K562 (cell line): ENCODE measurements at regions not wholly inside any gene's neighbourhood (a gene's known extent, or its start where the extent isn't known, plus 50 kb on each side); places are given as distances from the start of the nearest gene placed in this dataset.

Source experiments
- ATAC-seq: fragments of 200-7000 bp; cut with Tn5 transposase; 3 replicates; pipeline ENCODE4 v1.9.1; 2020; ENCODE audit warnings: moderate library complexity
- BruUV-seq: library from RNA; stranded (reverse); fragments of 400-500 nt; replicated peaks from 2 replicates; lab custom pipeline; 2021; lab: Mats Ljungman, UMichigan
- CTCF ChIA-PET: fragments of 300-600 bp; formaldehyde crosslinking; extraction: SDS; loops from one replicate; lab custom pipeline; 2021; ENCODE audit warnings: low intra/inter-chr PET ratio; lab: Yijun Ruan, JAX
- POLR2A ChIA-PET: fragments of 300-600, 350-650 bp; sonication (Branson Sonifier 250); formaldehyde crosslinking; extraction: SDS; loops from one replicate; lab custom pipeline; 2021; ENCODE audit warnings: antibody characterized with exemption, inconsistent platforms; lab: Yijun Ruan, JAX
- DNase-seq, 4 experiments: peaks; one replicate each; pipeline versions ENCODE4 v3.0.0 to v3.0.0-alpha.2; 2011 to 2018; ENCODE audit warnings: low spot score in 3 of 4, mixed read lengths in 3 of 4; ENCODE audit errors: extremely low read depth in 1 of 4
- FAIRE-seq: peaks from 2 replicates; lab custom pipeline; 2011; peaks lifted over from hg19 to GRCh38; lab: Jason Lieb, UNC
- H2AFZ ChIP-seq: 2 replicates; pipeline ENCODE4 v1.6.0; 2011; ENCODE audit warnings: low read depth, low read length, control low read depth, inconsistent platforms
- H3K27ac ChIP-seq: fragments of 200-600 bp; 3 replicates; pipeline ENCODE4 v1.8.0; 2011; ENCODE audit warnings: low read depth, mild to moderate bottlenecking, control low read depth, inconsistent platforms, low read length, moderate library complexity, mixed read lengths; ENCODE audit errors: extremely low read depth
- H3K27me3 ChIP-seq, 2 experiments: fragments of 300-600 bp in 1 of 2; 2 replicates in 1 of 2; 3 replicates in 1 of 2; pipeline versions ENCODE4 v1.6.0 to v1.8.0; 2011; ENCODE audit warnings: inconsistent platforms in 2 of 2, low read length in 2 of 2, mild to moderate bottlenecking in 1 of 2, mixed read lengths in 1 of 2, moderate library complexity in 1 of 2; ENCODE audit not compliant: control insufficient read depth in 2 of 2, insufficient read depth in 2 of 2
- H3K36me3 ChIP-seq: fragments of 300-600 bp; 3 replicates; pipeline ENCODE4 v1.8.0; 2011; ENCODE audit warnings: mild to moderate bottlenecking, low read length, inconsistent platforms; ENCODE audit not compliant: control insufficient read depth, insufficient read depth
- H3K4me1 ChIP-seq, 2 experiments: fragments of 200-600 bp in 1 of 2; replicated peaks in 1 of 2; 2 replicates in 1 of 2; 3 replicates in 1 of 2; pipeline versions ENCODE4 v1.5.1 to v1.8.0; 2011; ENCODE audit warnings: inconsistent platforms in 2 of 2, low read length in 2 of 2, mild to moderate bottlenecking in 1 of 2, mixed read lengths in 1 of 2, moderate library complexity in 1 of 2; ENCODE audit not compliant: control insufficient read depth in 2 of 2, insufficient read depth in 2 of 2
- H3K4me2 ChIP-seq: 2 replicates; pipeline ENCODE4 v1.6.1; 2011; ENCODE audit warnings: low read length, control low read depth, inconsistent platforms, mixed read lengths; ENCODE audit not compliant: insufficient read depth
- H3K4me3 ChIP-seq: fragments of 200-600 bp; sonication (generic), shearing (Covaris generic); 2 replicates; pipeline ENCODE4 v1.5.1; 2016; ENCODE audit warnings: control low read depth, inconsistent platforms
- H3K79me2 ChIP-seq: fragments of 200-600 bp; 3 replicates; pipeline ENCODE4 v1.8.0; 2011; ENCODE audit warnings: low read length, inconsistent platforms; ENCODE audit not compliant: control insufficient read depth, insufficient read depth
- H3K9ac ChIP-seq, 2 experiments: 2 replicates each; pipeline versions ENCODE4 v1.6.0 to v1.6.1; 2011; ENCODE audit warnings: low read depth in 2 of 2, low read length in 2 of 2, control low read depth in 1 of 2, inconsistent platforms in 1 of 2, mild to moderate bottlenecking in 1 of 2, mixed read lengths in 1 of 2; ENCODE audit not compliant: insufficient read depth in 1 of 2
- H3K9me1 ChIP-seq: one replicate; pipeline ENCODE4 v1.6.0; 2011; ENCODE audit warnings: inconsistent platforms, mild to moderate bottlenecking, low read length, moderate library complexity; ENCODE audit not compliant: control insufficient read depth, insufficient read depth
- H3K9me3 ChIP-seq: replicated peaks from 2 replicates; pipeline ENCODE4 v1.5.1; 2011; ENCODE audit warnings: low read depth, low read length, inconsistent platforms; ENCODE audit not compliant: control insufficient read depth, insufficient read depth
- H4K20me1 ChIP-seq: replicated peaks from 2 replicates; pipeline ENCODE4 v1.6.1; 2011; ENCODE audit warnings: low read length, inconsistent platforms, mixed read lengths; ENCODE audit not compliant: control insufficient read depth, insufficient read depth
- CHD1 ChIP-seq: fragments of 200-600 bp; sonication (generic); IDR thresholded peaks from one replicate; pipeline ENCODE4 v1.6.1; 2012; ENCODE audit warnings: mild to moderate bottlenecking, moderate library complexity, low read length, inconsistent platforms
- HOXB6 ChIP-seq: fragments of 250-450 bp; sonication (Bioruptor Pico); IDR thresholded peaks from 2 replicates; pipeline ENCODE4 v1.5.1; 2022; ENCODE audit warnings: mild to moderate bottlenecking, borderline replicate concordance
- PCBP2 ChIP-seq: fragments of 200-400 bp; formaldehyde crosslinking; IDR thresholded peaks from 2 replicates; pipeline ENCODE4 v1.6.1; 2018; ENCODE audit warnings: low read length, low read depth, mild to moderate bottlenecking, moderate library complexity; ENCODE audit not compliant: poor library complexity, severe bottlenecking
- PHF8 ChIP-seq: fragments of 200-600 bp; sonication (generic); IDR thresholded peaks from 2 replicates; pipeline ENCODE4 v1.6.1; 2012; ENCODE audit warnings: mixed run types, mild to moderate bottlenecking, inconsistent platforms, low read length, moderate library complexity, borderline replicate concordance
- SMAD4 ChIP-seq: fragments of 250-450 bp; sonication (Bioruptor Pico); conservative IDR thresholded peaks from 2 replicates; pipeline ENCODE4 v1.8.0; 2021; ENCODE audit warnings: inconsistent platforms, mild to moderate bottlenecking, moderate library complexity
- TCFL5 ChIP-seq: fragments of 250-450 bp; sonication (Bioruptor Pico); conservative IDR thresholded peaks from 2 replicates; pipeline ENCODE4 v1.6.1; 2021; ENCODE audit warnings: mild to moderate bottlenecking, moderate library complexity, matching md5 sums
- U2AF2 ChIP-seq: fragments of 200-400 bp; formaldehyde crosslinking; optimal IDR thresholded peaks from 2 replicates; pipeline ENCODE3; 2017; ENCODE audit warnings: low read depth, mild to moderate bottlenecking, low read length
- ZNF707 ChIP-seq: fragments of 250-450 bp; sonication (Bioruptor Pico); conservative IDR thresholded peaks from 2 replicates; pipeline ENCODE4 v1.8.0; 2022; ENCODE audit warnings: inconsistent platforms, mild to moderate bottlenecking, moderate library complexity
- WGBS: fragments of 100-300 bp; shearing (Covaris generic); methylation state at CpG from one replicate; pipeline ENCODE4 v1.1.6; 2016; ENCODE audit warnings: low coverage, mixed read lengths; ENCODE audit not compliant: insufficient coverage; ENCODE audit errors: missing lambda C conversion rate; 5-methylcytosine and 5-hydroxymethylcytosine counted together
- in situ Hi-C: fragments of 300-500 bp; cut with MboI; formaldehyde crosslinking; loops from 4 replicates; pipeline ENCODE4 v1.15.0; 2018; ENCODE audit warnings: inconsistent platforms, mixed read lengths
- intact Hi-C: fragments of 100-400 bp; cut with micrococcal nuclease; formaldehyde crosslinking; loops from 2 replicates; pipeline ENCODE4 v1.14.2; 2022
- TF ChIP-seq, protein P1 (sequence below): IDR thresholded peaks from 2 replicates; pipeline ENCODE4 v1.6.1; 2016; ENCODE audit warnings: missing genetic modification characterization, missing compliant biosample characterization
- TF ChIP-seq, protein P2 (sequence below), 2 experiments: fragments of 450-650 bp in 1 of 2; IDR thresholded peaks; 2 replicates each; pipeline ENCODE4 v1.6.1; 2011 to 2017; ENCODE audit warnings: low read depth in 2 of 2, antibody characterized with exemption in 1 of 2, borderline replicate concordance in 1 of 2, low read length in 1 of 2, mild to moderate bottlenecking in 1 of 2, mixed read lengths in 1 of 2; ENCODE audit not compliant: control insufficient read depth in 1 of 2
- TF ChIP-seq, protein P3 (sequence below): IDR thresholded peaks from 2 replicates; pipeline ENCODE4 v1.6.1; 2014; ENCODE audit warnings: antibody characterized with exemption
- TF ChIP-seq, protein P4 (sequence below), 2 experiments: fragments of 450-650 bp in 1 of 2; sonication (generic) in 1 of 2; formaldehyde crosslinking in 1 of 2; IDR thresholded peaks in 1 of 2; conservative IDR thresholded peaks in 1 of 2; 2 replicates each; pipeline versions ENCODE4 v1.6.1 to v1.8.1; 2016 to 2023; ENCODE audit warnings: mild to moderate bottlenecking in 2 of 2, moderate library complexity in 2 of 2, inconsistent platforms in 1 of 2, missing genetic modification reagents in 1 of 2
- TF ChIP-seq, protein P5 (sequence below): fragments of 450-650 bp; IDR thresholded peaks from 2 replicates; pipeline ENCODE4 v1.6.1; 2016; ENCODE audit warnings: antibody characterized with exemption

DNA sequence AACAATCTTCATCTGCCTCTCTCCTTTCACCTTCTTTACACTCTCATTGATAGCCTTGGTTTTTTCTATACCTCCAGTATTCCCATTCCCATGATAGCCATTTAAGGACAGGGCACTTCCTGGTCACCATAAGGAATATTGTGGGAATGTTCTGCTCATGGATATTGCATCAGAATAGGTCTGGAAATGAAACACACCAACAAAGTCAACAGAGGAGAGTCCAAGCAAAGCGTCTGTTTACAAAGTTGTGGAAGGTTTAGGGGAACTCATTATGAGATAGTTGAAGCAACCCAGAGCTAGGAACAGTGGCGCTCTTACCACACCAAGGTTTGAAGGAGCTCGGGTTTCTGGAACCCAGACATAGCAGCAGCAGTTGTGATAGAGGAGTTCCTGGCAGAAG is 150.3 kb upstream of the TNP1 start:
- Histone ChIP-seq H3K9me1 (no peaks in the 10 kb centered on the region), H3K4me1 (no peaks in the 10 kb centered on the region), H3K36me3 (no peaks in the 10 kb centered on the region), H3K4me2 (no peak overlapping the region), H3K9me3 (no peaks in the 10 kb centered on the region), H3K27ac (no peak overlapping the region), H4K20me1 (no peaks in the 10 kb centered on the region), H2AFZ (no peak overlapping the region), H3K4me3 (no peak overlapping the region), H3K9ac (no peak overlapping the region), H3K79me2 (no peaks in the 10 kb centered on the region), H3K27me3 (peaks cover 0 to 2% of the 10 kb centered on the region in 2 experiments; a peak in 2 of 5 replicates)
- 2% methylated on average over 3 of the region's 3 CpGs for WGBS
- BruUV-seq, result no TSS peak
- intact Hi-C loops (no loop called here), in situ Hi-C loops (no loop called here)
- ATAC-seq (no peak), FAIRE-seq (no peak), DNase-seq (no peak)
- CTCF ChIA-PET, result no interaction called here
- POLR2A ChIA-PET, result interaction anchor here (1.2 kb wide), 1 partner anchor 37 kb away, joined by 3 read pairs; no protein-coding TSS in a partner anchor
- TF ChIP-seq SMAD4 (CRISPR knock-in tag) (no peak), PHF8 (no peak), PCBP2 (no peak), ZNF707 (CRISPR knock-in tag) (no peak), HOXB6 (CRISPR knock-in tag) (no peak), U2AF2 (no peak), CHD1 (no peak), TCFL5 (no peak)
- TF ChIP-seq, protein P1, sequence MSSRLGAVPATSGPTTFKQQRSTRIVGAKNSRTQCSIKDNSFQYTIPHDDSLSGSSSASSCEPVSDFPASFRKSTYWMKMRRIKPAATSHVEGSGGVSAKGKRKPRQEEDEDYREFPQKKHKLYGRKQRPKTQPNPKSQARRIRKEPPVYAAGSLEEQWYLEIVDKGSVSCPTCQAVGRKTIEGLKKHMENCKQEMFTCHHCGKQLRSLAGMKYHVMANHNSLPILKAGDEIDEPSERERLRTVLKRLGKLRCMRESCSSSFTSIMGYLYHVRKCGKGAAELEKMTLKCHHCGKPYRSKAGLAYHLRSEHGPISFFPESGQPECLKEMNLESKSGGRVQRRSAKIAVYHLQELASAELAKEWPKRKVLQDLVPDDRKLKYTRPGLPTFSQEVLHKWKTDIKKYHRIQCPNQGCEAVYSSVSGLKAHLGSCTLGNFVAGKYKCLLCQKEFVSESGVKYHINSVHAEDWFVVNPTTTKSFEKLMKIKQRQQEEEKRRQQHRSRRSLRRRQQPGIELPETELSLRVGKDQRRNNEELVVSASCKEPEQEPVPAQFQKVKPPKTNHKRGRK (tag), result no peak
- TF ChIP-seq, protein P2, sequence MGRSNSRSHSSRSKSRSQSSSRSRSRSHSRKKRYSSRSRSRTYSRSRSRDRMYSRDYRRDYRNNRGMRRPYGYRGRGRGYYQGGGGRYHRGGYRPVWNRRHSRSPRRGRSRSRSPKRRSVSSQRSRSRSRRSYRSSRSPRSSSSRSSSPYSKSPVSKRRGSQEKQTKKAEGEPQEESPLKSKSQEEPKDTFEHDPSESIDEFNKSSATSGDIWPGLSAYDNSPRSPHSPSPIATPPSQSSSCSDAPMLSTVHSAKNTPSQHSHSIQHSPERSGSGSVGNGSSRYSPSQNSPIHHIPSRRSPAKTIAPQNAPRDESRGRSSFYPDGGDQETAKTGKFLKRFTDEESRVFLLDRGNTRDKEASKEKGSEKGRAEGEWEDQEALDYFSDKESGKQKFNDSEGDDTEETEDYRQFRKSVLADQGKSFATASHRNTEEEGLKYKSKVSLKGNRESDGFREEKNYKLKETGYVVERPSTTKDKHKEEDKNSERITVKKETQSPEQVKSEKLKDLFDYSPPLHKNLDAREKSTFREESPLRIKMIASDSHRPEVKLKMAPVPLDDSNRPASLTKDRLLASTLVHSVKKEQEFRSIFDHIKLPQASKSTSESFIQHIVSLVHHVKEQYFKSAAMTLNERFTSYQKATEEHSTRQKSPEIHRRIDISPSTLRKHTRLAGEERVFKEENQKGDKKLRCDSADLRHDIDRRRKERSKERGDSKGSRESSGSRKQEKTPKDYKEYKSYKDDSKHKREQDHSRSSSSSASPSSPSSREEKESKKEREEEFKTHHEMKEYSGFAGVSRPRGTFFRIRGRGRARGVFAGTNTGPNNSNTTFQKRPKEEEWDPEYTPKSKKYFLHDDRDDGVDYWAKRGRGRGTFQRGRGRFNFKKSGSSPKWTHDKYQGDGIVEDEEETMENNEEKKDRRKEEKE (IDR thresholded peaks at IDR 0.05; ENCODE audit: borderline replicate concordance in 1 of 2, control insufficient read depth in 1 of 2, low read depth in 2 of 2, low read length in 1 of 2), result no peak
- TF ChIP-seq, protein P3, sequence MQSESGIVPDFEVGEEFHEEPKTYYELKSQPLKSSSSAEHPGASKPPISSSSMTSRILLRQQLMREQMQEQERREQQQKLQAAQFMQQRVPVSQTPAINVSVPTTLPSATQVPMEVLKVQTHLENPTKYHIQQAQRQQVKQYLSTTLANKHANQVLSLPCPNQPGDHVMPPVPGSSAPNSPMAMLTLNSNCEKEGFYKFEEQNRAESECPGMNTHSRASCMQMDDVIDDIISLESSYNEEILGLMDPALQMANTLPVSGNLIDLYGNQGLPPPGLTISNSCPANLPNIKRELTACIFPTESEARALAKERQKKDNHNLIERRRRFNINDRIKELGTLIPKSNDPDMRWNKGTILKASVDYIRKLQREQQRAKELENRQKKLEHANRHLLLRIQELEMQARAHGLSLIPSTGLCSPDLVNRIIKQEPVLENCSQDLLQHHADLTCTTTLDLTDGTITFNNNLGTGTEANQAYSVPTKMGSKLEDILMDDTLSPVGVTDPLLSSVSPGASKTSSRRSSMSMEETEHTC, result no peak
- TF ChIP-seq, protein P4, sequence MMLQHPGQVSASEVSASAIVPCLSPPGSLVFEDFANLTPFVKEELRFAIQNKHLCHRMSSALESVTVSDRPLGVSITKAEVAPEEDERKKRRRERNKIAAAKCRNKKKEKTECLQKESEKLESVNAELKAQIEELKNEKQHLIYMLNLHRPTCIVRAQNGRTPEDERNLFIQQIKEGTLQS (IDR thresholded peaks at IDR 0.05), result no peak
- TF ChIP-seq, protein P4 (CRISPR knock-in tag; conservative IDR thresholded peaks at IDR 0.05), result no peak
- TF ChIP-seq, protein P5, sequence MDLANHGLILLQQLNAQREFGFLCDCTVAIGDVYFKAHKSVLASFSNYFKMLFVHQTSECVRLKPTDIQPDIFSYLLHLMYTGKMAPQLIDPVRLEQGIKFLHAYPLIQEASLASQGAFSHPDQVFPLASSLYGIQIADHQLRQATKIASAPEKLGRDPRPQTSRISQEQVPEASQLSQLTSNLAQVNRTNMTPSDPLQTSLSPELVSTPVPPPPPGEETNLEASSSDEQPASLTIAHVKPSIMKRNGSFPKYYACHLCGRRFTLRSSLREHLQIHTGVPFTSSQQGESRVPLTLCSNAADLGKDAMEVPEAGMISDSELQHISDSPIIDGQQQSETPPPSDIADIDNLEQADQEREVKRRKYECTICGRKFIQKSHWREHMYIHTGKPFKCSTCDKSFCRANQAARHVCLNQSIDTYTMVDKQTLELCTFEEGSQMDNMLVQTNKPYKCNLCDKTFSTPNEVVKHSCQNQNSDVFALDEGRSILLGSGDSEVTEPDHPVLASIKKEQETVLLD, result no peak
